Left renal pelvis (tissue), 4 donors: ENCODE measurements at regions not wholly inside any gene's neighbourhood (a gene's known extent, or its start where the extent isn't known, plus 50 kb on each side); places are given as distances from the start of the nearest gene placed in this dataset.
A peak's percentile ranks its signal among the peaks of the same experiment; 100 is the strongest.
"Not testable (repeated sequence)": the region's sequence is repeated elsewhere in the genome, so short reads cannot be mapped to it uniquely, and the experiment has no call there.

Experiments
- DNase-seq, 4 donors: peaks; one replicate each; pipeline ENCODE4 v3.0.0-alpha.2; 2013; ENCODE audit warnings: low read depth in 4 of 4, low spot score in 3 of 4

DNA sequence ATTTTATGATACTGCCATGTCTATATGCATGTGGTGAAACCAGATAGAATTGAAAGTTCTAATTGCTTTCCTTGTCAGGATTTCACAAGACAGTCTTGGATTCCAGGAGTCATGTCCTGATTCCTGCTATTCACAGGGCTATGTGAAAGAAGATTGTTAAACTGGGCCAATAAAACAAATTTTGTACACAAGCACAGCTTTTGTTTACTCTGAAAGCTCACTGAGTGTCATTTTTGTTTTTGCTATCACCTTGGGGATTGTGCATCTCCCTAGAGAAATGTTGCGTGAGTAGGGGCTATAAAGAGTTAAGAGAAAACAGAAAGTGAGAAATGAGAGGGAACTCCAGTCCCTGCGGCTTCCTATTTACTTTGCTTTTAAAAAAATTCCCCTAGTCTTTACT, 627.5 kb downstream of the PKHD1 start:
- DNase-seq: no peak

GRCh38 chr6:51462896-51463295, 624.5 kb downstream of the PKHD1 start:
- no peak for DNase-seq

GRCh38 chr6:51463321-51463720, 624.1 kb downstream of the PKHD1 start:
- peak in 2 of 4 donors; percentile 24 to 60 for DNase-seq

DNA sequence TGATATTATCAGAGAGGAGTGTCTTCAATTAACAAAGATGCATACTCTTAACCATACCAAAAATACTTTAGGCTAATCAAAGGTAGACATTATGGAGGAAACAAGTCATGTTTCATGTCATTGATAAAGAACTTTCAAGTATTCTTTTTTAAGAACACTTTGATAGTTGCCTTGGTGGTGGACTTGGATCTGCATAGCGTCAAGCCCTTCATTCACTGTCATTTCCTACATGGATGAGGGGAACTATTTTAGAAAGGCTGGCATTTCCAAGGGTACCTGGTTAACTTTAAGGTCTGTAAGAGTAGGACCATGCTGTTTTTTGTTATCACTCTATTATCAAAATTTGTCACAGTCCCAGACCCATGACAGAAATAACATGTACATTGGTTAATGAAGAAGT, 622.5 kb downstream of the PKHD1 start:
- no peak for DNase-seq

DNA sequence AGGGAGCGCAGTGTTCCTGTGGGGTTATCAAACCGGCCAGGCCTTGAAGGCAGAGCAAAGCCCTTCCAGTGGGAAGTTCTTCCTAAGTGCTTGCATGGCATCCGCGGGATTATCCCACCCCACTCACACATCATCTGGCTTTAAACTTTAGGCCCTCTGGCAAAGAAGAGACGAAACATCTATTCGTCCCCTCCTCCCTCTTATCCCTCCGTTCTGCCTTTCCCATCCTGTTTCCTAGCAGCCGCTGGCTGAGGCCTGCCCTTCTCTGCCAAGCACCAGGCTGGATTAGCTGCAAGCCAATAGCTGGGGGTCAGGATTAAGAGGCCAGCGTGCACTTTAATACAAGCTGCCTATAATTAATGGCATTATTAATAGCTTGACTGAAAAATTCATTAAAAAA, 621.0 kb downstream of the PKHD1 start:
- DNase-seq: no peak

DNA sequence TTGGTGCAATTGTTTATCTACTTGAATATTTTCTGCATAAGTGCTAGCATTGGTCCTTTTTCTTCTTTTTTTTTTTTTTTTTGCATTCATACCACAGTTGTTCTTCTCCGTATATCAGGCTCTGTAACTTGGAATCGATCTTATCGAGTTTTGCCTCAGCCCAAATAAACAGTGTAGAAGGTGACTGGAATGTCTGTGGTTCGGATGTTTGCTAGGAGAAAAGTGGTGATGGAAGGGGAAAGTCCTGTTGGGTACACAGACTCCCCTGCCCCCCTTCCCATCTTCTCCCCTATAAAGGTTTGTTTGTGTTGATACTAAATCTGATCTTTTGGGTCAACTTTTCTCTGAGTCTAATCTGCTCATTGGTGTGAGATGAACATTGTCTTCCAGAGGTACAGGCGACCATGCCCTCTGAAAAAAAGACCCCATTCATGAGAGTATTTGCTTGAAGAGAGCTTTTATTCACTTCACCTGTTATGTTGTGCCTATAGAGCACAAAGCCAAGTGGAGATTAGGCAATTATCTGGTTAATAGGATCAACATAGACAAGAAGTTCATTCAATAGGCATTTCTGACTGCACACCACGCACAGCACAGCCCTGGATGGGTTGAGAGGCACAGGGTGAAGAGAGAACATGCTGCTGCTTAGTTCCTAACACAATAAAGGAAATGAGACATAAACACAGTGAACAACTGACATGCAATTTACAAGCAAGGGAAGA, 620.0 kb downstream of the PKHD1 start:
- no peak for DNase-seq

DNA sequence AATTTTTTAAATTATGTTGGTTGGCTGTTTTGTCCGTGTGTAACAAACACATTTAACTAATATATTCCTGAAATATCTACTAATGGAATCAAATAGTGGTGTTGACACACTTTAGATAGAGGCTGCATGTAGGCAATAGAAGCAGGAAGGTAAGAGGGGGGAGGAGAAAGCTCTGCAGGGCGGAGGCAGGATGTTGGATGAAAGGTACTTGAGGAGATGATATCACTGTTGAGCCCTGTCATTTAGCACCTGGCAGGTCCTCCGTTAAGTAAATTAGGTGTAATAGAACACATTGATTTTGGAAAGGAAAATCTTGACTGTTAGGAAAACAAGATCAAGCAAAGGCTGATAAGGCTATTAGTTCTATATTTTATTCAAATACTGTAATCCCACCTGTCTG, 618.7 kb downstream of the PKHD1 start:
- DNase-seq: no peak

- DNase-seq: no peak
Observed at GRCh38 chr6:51472745-51473487, 614.5 kb downstream of the PKHD1 start.

GRCh38 chr6:51474022-51474975, 613.1 kb downstream of the PKHD1 start:
- peak in 1 of 4 donors; percentile 36 for DNase-seq

GRCh38 chr6:51477711-51478311, 609.6 kb downstream of the PKHD1 start:
- DNase-seq: no peak

GRCh38 chr6:51479296-51479695, 608.1 kb downstream of the PKHD1 start:
- DNase-seq: no peak

- no peak for DNase-seq
Observed at GRCh38 chr6:51480040-51480439, 607.4 kb downstream of the PKHD1 start.

DNA sequence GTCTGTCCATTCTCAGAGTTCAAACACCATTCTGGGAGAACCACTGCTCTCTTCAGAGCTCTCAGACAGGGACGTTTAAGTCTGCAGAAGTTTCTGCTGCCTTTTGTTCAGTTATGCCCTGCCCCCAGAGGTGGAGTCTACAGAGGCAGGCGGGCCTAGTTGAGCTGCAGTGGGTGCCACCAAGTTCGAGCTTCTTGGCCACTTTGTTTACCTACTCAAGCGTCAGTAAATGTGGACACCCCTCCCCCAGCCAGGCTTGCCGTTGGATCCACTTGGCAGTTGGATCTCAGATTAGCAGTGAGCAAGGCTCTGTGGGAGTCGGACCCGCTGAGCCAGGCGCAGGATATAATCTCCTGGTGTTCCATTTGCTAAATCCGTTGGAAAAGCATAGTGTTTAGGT, 601.5 kb downstream of the PKHD1 start:
- not testable (repeated sequence) for DNase-seq

DNA sequence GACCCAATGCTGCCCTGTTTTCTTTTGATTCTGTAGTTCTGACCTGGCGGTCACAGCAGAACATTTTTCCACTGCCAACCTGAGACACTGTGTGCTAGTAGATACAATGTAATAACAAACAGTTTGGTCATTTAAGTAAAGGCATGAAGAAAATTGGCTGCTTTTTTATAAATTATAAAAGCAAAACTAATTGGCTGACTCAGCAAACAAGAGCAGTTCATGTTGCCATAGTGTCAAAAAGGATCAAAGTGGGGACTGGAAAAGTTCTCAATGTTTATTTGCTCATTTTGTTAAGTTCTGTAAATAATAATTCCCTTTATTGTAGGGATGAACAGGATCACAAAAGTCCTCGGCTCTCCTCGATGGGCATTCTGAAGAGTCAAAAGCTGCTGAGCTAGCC, 599.5 kb downstream of the PKHD1 start:
- no peak for DNase-seq

DNA sequence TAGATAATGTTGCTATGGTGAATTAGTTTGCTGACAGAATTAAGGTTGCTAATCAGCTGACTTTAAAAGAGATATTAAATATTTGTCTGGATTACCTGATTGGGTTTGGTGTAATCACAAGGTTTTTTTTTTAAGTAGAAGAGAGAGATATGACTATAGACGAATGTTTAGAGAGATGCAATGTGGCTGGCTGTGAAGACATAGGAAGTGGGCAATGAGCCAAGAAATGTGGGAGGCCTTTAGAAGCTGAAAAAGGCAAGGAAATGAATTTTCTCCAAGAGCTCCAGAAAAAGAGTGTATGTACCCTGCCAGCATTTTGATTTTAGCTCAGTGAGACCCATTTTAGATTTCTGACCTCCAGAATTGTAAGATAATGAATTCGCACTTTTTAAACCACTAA, 598.3 kb downstream of the PKHD1 start:
- DNase-seq: no peak

GRCh38 chr6:51490101-51490500, 597.3 kb downstream of the PKHD1 start:
- no peak for DNase-seq

- DNase-seq: no peak
Observed at GRCh38 chr6:51494342-51494741, 593.1 kb downstream of the PKHD1 start.

GRCh38 chr6:51495096-51495495, 592.3 kb downstream of the PKHD1 start:
- DNase-seq: no peak

DNA sequence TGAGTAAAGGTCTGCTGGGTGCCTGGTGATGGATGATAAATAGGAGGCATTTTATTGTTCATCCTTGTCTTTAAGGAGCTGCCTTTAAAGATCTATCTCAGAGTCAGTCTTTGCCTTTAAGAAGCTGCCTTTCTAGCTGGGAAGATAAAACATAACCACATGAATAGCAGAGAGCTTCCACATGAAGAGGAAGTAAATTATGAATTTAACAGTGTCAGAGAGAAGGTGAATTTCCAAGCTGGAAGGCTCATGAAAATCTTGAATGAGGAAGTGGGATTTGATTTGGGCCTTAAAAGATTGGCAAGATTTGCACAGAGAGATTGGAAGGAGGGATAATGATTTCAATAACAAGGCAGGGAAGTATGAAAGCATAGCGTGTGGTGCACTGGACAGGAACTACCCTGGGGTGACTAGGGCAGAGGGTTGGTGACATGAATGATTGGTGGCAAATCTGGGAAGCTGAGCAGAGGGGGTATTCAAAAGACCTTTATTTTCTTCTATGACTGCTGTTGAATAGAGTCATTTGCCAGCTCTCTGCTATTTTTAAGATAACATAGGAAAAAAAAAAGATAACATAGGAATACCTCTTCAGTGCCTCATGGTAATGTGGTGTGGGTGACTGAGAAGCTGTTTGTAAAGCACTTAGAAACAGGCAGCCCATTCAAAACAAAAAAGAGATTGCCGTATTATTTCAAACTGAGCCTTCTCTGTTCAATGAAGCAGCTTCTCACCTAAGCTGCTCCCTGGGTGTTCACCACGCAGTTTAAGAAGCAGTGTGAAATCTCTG, 591.6 kb downstream of the PKHD1 start:
- no peak for DNase-seq

GRCh38 chr6:51502996-51503395, 584.4 kb downstream of the PKHD1 start:
- DNase-seq: no peak
